Activated T-cell treated with anti-CD3 and anti-CD28 coated beads, Interleukin-2, amount 50 U/mL, for 48 hours (primary cell): ENCODE measurements at regions not wholly inside any gene's neighbourhood (a gene's known extent, or its start where the extent isn't known, plus 50 kb on each side); places are given as distances from the start of the nearest gene placed in this dataset.
A peak's percentile ranks its signal among the peaks of the same experiment; 100 is the strongest.

ENCODE experiments used
- DNase-seq, 2 experiments: peaks; one replicate each; pipeline ENCODE4 v3.0.0-alpha.2; 2020

DNA sequence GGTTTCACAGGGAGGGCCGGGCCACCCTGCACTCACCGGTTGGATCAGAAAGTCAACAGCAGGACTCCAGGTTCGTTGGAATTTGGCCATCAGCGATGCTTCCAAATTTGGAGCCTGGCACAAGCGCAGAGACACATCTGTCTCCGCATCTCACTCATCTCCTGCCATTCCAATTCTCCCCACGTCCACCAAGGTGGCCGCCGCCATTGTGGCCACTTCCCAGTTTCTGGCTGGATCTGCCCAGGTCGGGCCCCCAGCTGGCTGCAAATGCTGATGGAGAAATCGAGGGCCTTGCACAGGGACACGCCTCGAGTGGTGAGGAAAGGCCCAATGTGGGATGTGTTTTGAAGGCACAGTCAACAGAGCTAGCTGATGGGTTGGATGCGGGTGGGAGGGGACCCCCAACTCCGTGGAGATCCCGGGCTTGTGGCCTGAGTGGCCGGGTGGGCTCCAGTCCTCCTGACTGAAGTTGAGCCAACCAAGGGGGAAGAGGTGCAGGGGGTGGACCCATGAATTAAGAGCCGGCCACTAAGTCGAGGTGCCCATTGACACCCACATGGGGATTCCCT is 102.7 kb downstream of the CRYAA start:
- DNase-seq: no peak

GRCh38 chr21:43270800-43271301 is 102.0 kb downstream of the CRYAA start:
- no peak for DNase-seq

DNA sequence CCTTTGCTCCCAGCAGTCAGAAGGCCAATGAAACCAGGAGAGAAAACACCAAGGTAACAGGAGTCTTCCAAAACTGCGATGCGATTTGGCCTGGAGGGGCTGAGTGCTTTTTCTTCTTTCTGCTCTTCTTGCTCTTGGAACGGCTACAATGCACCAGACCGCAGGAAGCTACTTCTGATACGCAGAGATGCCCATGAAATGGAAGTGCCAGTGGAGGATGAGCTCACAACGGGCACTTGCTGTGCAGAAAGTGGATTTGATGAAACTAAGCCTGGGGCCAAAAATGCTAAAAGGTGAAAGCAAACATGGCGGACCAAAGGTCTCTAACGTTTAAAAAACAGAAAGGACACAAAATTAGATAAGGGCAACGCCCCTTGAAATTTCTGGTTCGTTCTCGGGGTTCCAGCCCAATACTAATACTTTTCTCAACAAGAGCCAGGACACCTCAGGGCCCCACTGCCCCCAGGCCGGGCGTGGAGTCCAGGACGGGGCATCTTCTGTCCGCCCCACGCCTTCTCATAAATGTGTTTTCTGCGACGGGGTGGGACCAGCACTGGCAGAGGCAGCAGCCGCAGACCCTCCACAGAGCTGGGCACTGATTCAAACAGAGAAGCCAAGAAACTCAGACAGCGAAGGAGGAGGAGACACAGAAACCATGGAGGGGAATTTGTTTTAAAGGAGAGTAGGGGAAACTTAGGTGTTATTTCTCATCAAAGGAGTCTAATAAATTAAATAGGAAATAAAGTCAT is 101.3 kb downstream of the CRYAA start:
- DNase-seq: no peak

- DNase-seq: peak; percentile 53 to 63
Measured at GRCh38 chr21:43269440-43269839, 100.6 kb downstream of the CRYAA start.

GRCh38 chr21:43268804-43269186 is 100.0 kb downstream of the CRYAA start:
- DNase-seq: no peak

GRCh38 chr21:43268086-43268803 is 99.4 kb downstream of the CRYAA start:
- no peak for DNase-seq

DNA sequence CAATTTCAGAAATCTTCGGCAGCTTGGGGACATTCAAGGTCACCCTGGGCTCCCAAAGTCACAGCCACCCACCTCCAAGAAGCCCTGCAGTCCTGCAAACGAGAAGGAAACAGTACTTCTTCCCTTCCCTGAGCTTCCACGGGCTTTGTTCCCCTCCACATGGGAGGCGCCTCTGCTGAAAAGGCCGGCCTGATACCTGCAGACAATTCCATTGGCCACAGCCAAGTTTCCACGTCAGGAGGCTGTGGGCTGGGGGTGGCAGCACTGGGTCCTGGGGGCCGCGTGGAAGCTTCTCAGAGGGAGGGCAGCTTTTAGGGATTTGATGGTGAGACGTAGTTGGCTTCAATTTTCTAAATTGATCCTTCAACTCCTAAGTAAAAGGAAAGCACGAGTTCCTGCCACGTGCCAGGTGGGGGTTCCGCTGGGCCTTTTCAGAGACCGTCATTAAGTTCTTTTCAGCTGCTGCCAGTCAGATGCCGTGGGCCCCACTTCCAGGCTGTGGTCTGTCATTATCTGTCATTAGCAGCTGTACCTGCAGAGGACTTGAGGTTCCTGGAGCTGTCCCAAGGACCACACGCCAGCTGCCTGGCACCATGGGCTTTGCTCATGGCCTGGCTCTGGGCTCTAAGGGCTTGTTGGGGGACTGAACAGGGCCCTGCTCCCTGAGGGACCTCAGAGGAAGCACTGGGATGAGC is 98.7 kb downstream of the CRYAA start:
- no peak for DNase-seq

DNA sequence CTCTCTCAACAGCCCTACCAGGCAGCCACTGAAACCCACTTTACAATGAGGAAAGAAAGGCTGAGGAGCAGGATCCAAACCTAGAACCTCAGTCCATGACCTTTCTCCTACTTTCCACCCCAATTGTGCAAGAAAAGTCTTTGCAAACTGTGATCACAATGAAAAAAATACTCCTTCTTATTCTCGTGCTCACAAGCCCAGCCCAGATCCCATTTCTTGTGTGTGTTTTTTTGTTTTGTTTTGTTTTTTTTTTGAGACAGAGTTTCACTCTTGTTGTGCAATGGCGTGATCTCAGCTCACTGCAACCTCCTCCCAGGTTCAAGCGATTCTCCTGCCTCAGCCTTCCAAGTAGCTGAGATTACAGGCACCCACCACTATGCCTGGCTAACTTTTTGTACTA is 97.7 kb downstream of the CRYAA start:
- no peak for DNase-seq

GRCh38 chr21:43262427-43262826 is 93.6 kb downstream of the CRYAA start:
- DNase-seq: no peak
